Liver (tissue), 8 donors: ENCODE measurements at regions not wholly inside any gene's neighbourhood (a gene's known extent, or its start where the extent isn't known, plus 50 kb on each side); places are given as distances from the start of the nearest gene placed in this dataset.

ENCODE experiments used
- DNase-seq: peaks from one replicate; pipeline ENCODE4 v3.0.0-alpha.2; 2017; ENCODE audit warnings: low spot score
- H3K27ac ChIP-seq, 2 donors: one replicate each; pipeline ENCODE4 v1.7.0; 2013; ENCODE audit warnings: inconsistent platforms in 2 of 2, low read length in 2 of 2, control low read depth in 1 of 2, low read depth in 1 of 2, mild to moderate bottlenecking in 1 of 2
- H3K27me3 ChIP-seq, 4 donors: one replicate each; pipeline versions ENCODE4 v1.6.1 to v1.7.0; 2013; ENCODE audit warnings: low read length in 3 of 4, inconsistent platforms in 1 of 4, mild to moderate bottlenecking in 1 of 4, moderate library complexity in 1 of 4; ENCODE audit not compliant: control insufficient read depth in 4 of 4, insufficient read depth in 4 of 4
- H3K36me3 ChIP-seq, 4 donors: one replicate each; pipeline versions ENCODE4 v1.6.1 to v1.7.0; 2013; ENCODE audit warnings: low read length in 3 of 4, mild to moderate bottlenecking in 3 of 4, low read depth in 1 of 4, moderate library complexity in 1 of 4; ENCODE audit not compliant: control insufficient read depth in 4 of 4, insufficient read depth in 3 of 4
- H3K4me1 ChIP-seq, 4 donors: one replicate each; pipeline versions ENCODE4 v1.6.1 to v1.7.0; 2013; ENCODE audit warnings: low read length in 3 of 4, mild to moderate bottlenecking in 3 of 4, moderate library complexity in 1 of 4; ENCODE audit not compliant: control insufficient read depth in 4 of 4, insufficient read depth in 4 of 4
- H3K4me3 ChIP-seq, 3 donors: one replicate each; pipeline versions ENCODE4 v1.6.1 to v1.7.0; 2013; ENCODE audit warnings: low read length in 3 of 3, control low read depth in 1 of 3, low read depth in 1 of 3, mild to moderate bottlenecking in 1 of 3
- H3K9ac ChIP-seq, 2 donors: one replicate each; pipeline ENCODE4 v1.7.0; 2013; ENCODE audit warnings: low read length in 2 of 2, mild to moderate bottlenecking in 2 of 2, moderate library complexity in 2 of 2, control low read depth in 1 of 2, low read depth in 1 of 2
- H3K9me3 ChIP-seq, 4 donors: one replicate each; pipeline versions ENCODE4 v1.6.1 to v1.7.0; 2013; ENCODE audit warnings: low read length in 3 of 4; ENCODE audit not compliant: control insufficient read depth in 4 of 4
- EGR1 ChIP-seq, 2 donors: IDR thresholded peaks; 2 replicates each; pipeline ENCODE4 v1.6.1; 2016 to 2018; ENCODE audit warnings: antibody characterized with exemption in 2 of 2, low read depth in 2 of 2
- FOXA1 ChIP-seq: IDR thresholded peaks from 2 replicates; pipeline ENCODE4 v1.6.1; 2016; ENCODE audit warnings: antibody characterized with exemption
- FOXA2 ChIP-seq: IDR thresholded peaks from 2 replicates; pipeline ENCODE4 v1.6.1; 2016; ENCODE audit warnings: antibody characterized with exemption
- GABPA ChIP-seq, 2 donors: IDR thresholded peaks in 1 of 2; conservative IDR thresholded peaks in 1 of 2; 2 replicates each; pipeline ENCODE4 v1.6.1; 2016; ENCODE audit warnings: antibody characterized with exemption in 2 of 2, mild to moderate bottlenecking in 1 of 2, moderate library complexity in 1 of 2
- HNF4A ChIP-seq, 2 donors: conservative IDR thresholded peaks; 2 replicates each; pipeline ENCODE4 v1.6.1; 2016; ENCODE audit warnings: antibody characterized with exemption in 2 of 2, mild to moderate bottlenecking in 2 of 2
- HNF4G ChIP-seq: IDR thresholded peaks from 2 replicates; pipeline ENCODE4 v1.6.1; 2016; ENCODE audit warnings: antibody characterized with exemption
- JUND ChIP-seq, 2 donors: IDR thresholded peaks; 2 replicates each; pipeline ENCODE4 v1.6.1; 2016; ENCODE audit warnings: antibody characterized with exemption in 2 of 2
- NR2F2 ChIP-seq: IDR thresholded peaks from 2 replicates; pipeline ENCODE4 v1.6.1; 2016; ENCODE audit warnings: antibody characterized with exemption
- RAD21 ChIP-seq, 2 donors: IDR thresholded peaks; 2 replicates each; pipeline ENCODE4 v1.6.1; 2016; ENCODE audit warnings: antibody characterized with exemption in 2 of 2, mild to moderate bottlenecking in 2 of 2
- RXRA ChIP-seq, 2 donors: IDR thresholded peaks; 2 replicates each; pipeline ENCODE4 v1.6.1; 2017 to 2018; ENCODE audit warnings: antibody characterized with exemption in 2 of 2, mild to moderate bottlenecking in 1 of 2
- SP1 ChIP-seq: IDR thresholded peaks from 2 replicates; pipeline ENCODE4 v1.6.1; 2018; ENCODE audit warnings: antibody characterized with exemption, mild to moderate bottlenecking
- YY1 ChIP-seq: IDR thresholded peaks from 2 replicates; pipeline ENCODE4 v1.6.1; 2016; ENCODE audit warnings: antibody characterized with exemption, mild to moderate bottlenecking
- WGBS: extraction: QIAGEN DNeasy Blood & Tissue Kit; methylation state at CpG from one replicate; pipeline ENCODE4 v1.1.7; 2013; 5-methylcytosine and 5-hydroxymethylcytosine counted together
- TF ChIP-seq, protein P1 (sequence below): IDR thresholded peaks from 2 replicates; pipeline ENCODE4 v1.6.1; 2016; ENCODE audit warnings: antibody characterized with exemption
- TF ChIP-seq, protein P2 (sequence below): IDR thresholded peaks from 2 replicates; pipeline ENCODE4 v1.6.1; 2016; ENCODE audit warnings: antibody characterized with exemption, mild to moderate bottlenecking
- TF ChIP-seq, protein P3 (sequence below): fragments of 150-350 bp; IDR thresholded peaks from 2 replicates; pipeline ENCODE4 v1.5.1; 2017; ENCODE audit warnings: improper control_type of control experiment, low read depth, low read length; ENCODE audit not compliant: missing input control
- TF ChIP-seq, protein P4 (sequence below): IDR thresholded peaks from 2 replicates; pipeline ENCODE4 v1.6.1; 2016; ENCODE audit warnings: antibody characterized with exemption
- TF ChIP-seq, protein P5 (sequence below): IDR thresholded peaks from 2 replicates; pipeline ENCODE4 v1.6.1; 2016; ENCODE audit warnings: antibody characterized with exemption
- donor health status: healthy.
- donor health status: healthy.
- donor health status: healthy.
- donor health status: healthy.
- donor health status: healthy.

DNA sequence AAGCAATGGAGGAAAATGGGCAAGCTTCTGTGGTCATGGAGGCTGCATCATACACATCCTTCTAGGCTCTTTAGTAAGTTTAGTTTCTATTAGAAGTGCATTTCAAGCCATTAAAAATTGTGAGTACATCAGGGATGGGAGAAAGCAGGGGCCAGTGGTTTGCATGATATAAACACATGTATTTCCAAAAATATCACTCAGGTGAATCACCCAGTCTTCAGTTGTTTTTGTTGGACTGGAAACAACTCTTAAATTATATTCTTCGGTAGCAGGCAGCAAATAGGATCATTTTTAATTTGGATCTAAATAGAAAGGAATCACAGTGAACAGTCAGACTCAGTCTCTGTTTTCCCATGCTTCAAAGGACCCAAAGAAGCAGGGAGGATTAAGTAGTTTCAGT is 657.9 kb downstream of the TLR4 start:
- DNase-seq = no peak
- Histone ChIP-seq H3K4me3 (no peak overlapping the region), H3K36me3 (no peaks in the 10 kb centered on the region), H3K4me1 (no peaks in the 10 kb centered on the region), H3K27ac (no peak overlapping the region), H3K9ac (no peak overlapping the region), H3K27me3 (no peaks in the 10 kb centered on the region), H3K9me3 (peaks cover 0 to 3% (median 0%) of the 10 kb centered on the region in 4 donors)
- TF ChIP-seq, protein P1, sequence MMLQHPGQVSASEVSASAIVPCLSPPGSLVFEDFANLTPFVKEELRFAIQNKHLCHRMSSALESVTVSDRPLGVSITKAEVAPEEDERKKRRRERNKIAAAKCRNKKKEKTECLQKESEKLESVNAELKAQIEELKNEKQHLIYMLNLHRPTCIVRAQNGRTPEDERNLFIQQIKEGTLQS = no peak
- TF ChIP-seq, protein P2, sequence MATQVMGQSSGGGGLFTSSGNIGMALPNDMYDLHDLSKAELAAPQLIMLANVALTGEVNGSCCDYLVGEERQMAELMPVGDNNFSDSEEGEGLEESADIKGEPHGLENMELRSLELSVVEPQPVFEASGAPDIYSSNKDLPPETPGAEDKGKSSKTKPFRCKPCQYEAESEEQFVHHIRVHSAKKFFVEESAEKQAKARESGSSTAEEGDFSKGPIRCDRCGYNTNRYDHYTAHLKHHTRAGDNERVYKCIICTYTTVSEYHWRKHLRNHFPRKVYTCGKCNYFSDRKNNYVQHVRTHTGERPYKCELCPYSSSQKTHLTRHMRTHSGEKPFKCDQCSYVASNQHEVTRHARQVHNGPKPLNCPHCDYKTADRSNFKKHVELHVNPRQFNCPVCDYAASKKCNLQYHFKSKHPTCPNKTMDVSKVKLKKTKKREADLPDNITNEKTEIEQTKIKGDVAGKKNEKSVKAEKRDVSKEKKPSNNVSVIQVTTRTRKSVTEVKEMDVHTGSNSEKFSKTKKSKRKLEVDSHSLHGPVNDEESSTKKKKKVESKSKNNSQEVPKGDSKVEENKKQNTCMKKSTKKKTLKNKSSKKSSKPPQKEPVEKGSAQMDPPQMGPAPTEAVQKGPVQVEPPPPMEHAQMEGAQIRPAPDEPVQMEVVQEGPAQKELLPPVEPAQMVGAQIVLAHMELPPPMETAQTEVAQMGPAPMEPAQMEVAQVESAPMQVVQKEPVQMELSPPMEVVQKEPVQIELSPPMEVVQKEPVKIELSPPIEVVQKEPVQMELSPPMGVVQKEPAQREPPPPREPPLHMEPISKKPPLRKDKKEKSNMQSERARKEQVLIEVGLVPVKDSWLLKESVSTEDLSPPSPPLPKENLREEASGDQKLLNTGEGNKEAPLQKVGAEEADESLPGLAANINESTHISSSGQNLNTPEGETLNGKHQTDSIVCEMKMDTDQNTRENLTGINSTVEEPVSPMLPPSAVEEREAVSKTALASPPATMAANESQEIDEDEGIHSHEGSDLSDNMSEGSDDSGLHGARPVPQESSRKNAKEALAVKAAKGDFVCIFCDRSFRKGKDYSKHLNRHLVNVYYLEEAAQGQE = no peak
- TF ChIP-seq RAD21 (IDR thresholded peaks at IDR 0.05) = no peak
- TF ChIP-seq EGR1 (IDR thresholded peaks at IDR 0.05; ENCODE audit: low read depth in 2 of 2) = no peak
- TF ChIP-seq, protein P3, sequence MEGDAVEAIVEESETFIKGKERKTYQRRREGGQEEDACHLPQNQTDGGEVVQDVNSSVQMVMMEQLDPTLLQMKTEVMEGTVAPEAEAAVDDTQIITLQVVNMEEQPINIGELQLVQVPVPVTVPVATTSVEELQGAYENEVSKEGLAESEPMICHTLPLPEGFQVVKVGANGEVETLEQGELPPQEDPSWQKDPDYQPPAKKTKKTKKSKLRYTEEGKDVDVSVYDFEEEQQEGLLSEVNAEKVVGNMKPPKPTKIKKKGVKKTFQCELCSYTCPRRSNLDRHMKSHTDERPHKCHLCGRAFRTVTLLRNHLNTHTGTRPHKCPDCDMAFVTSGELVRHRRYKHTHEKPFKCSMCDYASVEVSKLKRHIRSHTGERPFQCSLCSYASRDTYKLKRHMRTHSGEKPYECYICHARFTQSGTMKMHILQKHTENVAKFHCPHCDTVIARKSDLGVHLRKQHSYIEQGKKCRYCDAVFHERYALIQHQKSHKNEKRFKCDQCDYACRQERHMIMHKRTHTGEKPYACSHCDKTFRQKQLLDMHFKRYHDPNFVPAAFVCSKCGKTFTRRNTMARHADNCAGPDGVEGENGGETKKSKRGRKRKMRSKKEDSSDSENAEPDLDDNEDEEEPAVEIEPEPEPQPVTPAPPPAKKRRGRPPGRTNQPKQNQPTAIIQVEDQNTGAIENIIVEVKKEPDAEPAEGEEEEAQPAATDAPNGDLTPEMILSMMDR = no peak
- no peak for TF ChIP-seq NR2F2
- no peak for TF ChIP-seq RXRA (IDR thresholded peaks at IDR 0.05)
- no peak for TF ChIP-seq GABPA (IDR thresholded peaks at IDR 0.05 in 1 of 2, conservative IDR thresholded peaks at IDR 0.05 in 1 of 2)
- no peak for TF ChIP-seq JUND (IDR thresholded peaks at IDR 0.05)
- TF ChIP-seq YY1 = no peak
- no peak for TF ChIP-seq HNF4A (conservative IDR thresholded peaks at IDR 0.05)
- no peak for TF ChIP-seq SP1
- TF ChIP-seq, protein P4, sequence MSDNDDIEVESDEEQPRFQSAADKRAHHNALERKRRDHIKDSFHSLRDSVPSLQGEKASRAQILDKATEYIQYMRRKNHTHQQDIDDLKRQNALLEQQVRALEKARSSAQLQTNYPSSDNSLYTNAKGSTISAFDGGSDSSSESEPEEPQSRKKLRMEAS = no peak
- no peak for TF ChIP-seq HNF4G
- no peak for TF ChIP-seq FOXA2
- TF ChIP-seq FOXA1 = no peak
- TF ChIP-seq, protein P5, sequence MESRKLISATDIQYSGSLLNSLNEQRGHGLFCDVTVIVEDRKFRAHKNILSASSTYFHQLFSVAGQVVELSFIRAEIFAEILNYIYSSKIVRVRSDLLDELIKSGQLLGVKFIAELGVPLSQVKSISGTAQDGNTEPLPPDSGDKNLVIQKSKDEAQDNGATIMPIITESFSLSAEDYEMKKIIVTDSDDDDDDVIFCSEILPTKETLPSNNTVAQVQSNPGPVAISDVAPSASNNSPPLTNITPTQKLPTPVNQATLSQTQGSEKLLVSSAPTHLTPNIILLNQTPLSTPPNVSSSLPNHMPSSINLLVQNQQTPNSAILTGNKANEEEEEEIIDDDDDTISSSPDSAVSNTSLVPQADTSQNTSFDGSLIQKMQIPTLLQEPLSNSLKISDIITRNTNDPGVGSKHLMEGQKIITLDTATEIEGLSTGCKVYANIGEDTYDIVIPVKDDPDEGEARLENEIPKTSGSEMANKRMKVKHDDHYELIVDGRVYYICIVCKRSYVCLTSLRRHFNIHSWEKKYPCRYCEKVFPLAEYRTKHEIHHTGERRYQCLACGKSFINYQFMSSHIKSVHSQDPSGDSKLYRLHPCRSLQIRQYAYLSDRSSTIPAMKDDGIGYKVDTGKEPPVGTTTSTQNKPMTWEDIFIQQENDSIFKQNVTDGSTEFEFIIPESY = no peak
- 81% methylated on average over 1 of the region's 1 CpG for WGBS

DNA sequence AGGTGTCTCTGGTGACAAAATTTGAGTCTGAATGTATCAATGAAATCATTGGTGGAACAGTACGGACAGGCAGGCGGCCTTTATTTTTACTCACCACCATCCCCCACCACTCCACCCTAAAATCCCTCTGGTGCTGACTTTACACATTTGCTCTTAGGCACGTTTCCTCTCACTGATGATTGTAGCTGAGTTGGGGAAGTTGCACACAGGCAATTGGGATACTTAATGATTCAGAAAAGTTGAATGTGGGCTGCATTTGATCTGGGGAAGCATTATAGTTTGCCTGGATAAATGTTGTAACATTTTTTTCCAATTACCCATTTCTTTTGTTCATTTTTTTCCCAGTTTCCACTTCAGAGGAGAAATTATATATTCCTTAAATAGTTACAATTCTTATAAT is 658.4 kb downstream of the TLR4 start:
- TF ChIP-seq YY1 = no peak
- TF ChIP-seq GABPA (IDR thresholded peaks at IDR 0.05 in 1 of 2, conservative IDR thresholded peaks at IDR 0.05 in 1 of 2) = no peak
- H3K36me3 ChIP-seq = no peaks in the 10 kb centered on the region
- WGBS = 84% methylated on average over 3 of the region's 3 CpGs
- no peaks in the 10 kb centered on the region for H3K27me3 ChIP-seq
- no peak overlapping the region for H3K4me3 ChIP-seq
- H3K4me1 ChIP-seq = no peaks in the 10 kb centered on the region
- no peak for DNase-seq
- peaks cover 0 to 3% (median 0%) of the 10 kb centered on the region in 4 donors for H3K9me3 ChIP-seq
- no peak overlapping the region for H3K9ac ChIP-seq
- H3K27ac ChIP-seq = no peak overlapping the region
